GM19193 (cell line): ENCODE measurements at regions not wholly inside any gene's neighbourhood (a gene's known extent, or its start where the extent isn't known, plus 50 kb on each side); places are given as distances from the start of the nearest gene placed in this dataset.

Experiments
- POLR2A ChIP-seq: IDR thresholded peaks from 4 replicates; pipeline ENCODE4 v1.6.1; 2011; ENCODE audit not compliant: insufficient read depth, insufficient read length; ENCODE audit errors: extremely low read depth

DNA sequence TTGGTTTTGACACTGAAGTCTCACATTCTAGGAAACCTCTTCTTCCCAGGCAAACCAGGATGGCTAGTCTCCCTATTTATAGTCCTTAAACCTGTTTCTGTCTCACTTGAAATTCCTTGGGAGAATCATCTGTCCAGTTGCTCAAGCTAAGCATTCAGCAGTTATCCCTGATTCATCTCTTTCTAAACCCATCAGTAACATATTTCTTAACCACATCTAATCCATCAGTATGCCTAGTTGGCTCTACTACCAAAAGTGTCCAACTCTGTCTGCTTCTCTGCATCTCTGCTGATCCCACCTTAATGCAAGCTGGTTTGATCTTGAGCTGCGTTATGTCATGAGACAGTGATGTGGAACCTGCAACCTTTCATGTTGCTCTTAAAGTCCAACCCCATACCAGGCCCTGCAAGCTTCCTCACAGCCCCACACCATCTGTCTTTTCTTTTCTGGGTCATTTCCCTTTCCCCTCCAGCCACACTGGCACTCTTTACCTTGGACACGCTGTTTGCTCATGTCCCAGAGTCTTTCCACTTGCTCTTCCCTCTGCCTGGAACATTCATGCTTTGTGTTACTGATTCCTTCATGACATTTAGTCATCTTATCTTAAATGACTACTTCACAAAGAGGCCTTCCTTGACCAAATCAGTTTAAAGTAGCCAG, 380.8 kb upstream of the RGS6 start:
- no peak for TF ChIP-seq POLR2A

- no peak for TF ChIP-seq POLR2A
Observed at GRCh38 chr14:71552809-71553208, 379.4 kb upstream of the RGS6 start.

GRCh38 chr14:71553779-71554178, 378.4 kb upstream of the RGS6 start:
- TF ChIP-seq POLR2A, result no peak

DNA sequence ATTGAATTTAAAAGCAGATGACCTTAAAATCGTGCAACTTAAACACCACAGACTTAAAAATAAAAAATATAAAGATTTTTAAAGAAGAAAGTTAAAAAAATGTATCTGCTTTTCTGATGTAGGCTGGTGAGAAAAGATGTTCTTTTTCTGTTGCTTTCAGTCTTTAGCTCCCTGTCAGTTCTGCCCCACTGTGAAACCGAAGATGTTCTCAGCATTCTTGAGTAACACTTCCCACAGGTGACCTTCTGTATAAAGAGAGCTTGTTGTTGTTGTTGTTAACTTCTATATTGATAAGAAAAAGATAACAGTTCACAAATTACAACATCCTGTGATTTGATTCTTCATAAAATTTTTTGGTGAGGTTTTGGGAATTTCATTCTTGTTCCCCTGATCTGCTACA, 377.9 kb upstream of the RGS6 start:
- TF ChIP-seq POLR2A, result no peak

DNA sequence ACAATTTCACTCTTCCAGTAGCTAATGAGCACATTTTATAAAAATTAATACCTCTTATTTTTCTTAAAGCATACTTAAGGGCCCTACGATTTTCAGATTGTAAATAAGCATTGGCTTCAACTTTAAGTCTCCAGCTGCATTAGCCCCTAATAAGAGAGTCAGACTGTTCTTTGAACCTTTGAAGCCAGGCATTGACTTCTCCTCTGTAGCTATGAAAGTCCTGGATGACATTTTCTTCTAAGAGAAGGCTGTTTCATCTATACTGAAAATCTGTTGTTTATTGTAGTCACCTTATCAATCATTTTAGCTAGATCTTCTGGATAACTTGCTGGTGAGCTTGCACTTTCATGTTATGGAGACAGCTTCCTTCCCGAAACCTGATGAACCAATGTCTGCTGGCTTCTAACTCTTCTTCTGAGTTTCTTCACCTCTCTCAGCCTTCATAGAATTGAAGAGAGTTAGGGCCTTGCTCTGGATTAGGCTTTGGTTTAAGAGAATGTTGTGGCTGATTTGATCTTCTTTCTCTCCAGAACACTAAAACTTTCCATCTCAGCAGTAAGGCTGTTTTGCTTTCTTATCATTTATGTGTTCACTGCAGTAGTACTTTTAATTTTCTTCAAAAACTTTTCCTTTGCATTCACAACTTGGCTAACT, 377.1 kb upstream of the RGS6 start:
- no peak for TF ChIP-seq POLR2A

DNA sequence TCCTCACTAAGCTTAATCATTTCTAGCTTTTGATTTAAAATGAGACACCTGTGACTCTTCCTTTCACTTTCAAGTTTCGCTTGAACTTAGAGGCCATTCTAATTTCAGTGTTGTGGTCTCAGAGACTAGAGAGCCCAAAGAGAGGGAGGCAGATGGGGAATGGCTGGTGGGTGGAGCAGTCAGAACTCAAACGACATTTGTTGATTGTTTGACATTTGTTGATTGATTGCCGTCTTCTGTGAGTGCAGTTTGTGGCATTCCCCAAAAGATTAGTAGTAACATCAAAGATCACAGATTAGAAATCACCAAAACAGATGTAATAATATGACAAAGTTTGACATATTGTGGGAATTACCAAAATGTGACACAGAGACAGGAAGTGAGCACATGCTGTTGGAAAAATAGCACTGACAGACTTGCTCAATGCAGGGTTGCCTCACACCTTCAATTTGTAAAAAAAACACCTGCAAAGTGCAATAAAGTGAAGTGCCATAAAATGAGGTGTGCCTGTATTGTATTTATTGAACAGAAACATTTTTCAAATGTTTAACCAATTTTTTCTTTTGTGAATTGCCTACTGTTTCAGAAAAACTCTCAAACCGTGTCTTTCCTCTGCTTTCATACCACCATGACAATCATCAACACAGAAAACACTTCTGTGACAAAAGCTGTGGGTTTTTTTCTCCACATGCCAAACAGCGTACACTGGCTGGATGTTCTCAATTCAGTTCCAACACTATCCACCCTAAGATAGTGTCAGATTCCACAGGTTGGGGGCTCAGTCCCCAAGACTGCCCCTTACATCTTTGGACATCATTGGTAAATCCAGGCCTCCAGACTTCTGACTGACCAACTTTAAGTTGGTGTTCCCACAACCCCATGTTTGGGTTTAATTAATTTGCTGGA, 376.3 kb upstream of the RGS6 start:
- no peak for TF ChIP-seq POLR2A

- TF ChIP-seq POLR2A, result no peak
Observed at GRCh38 chr14:71556730-71557129, 375.5 kb upstream of the RGS6 start.

GRCh38 chr14:71557351-71557750, 374.9 kb upstream of the RGS6 start:
- TF ChIP-seq POLR2A, result no peak

GRCh38 chr14:71560751-71561150, 371.5 kb upstream of the RGS6 start:
- no peak for TF ChIP-seq POLR2A

- TF ChIP-seq POLR2A, result no peak
Observed at GRCh38 chr14:71563492-71564153, 368.6 kb upstream of the RGS6 start.

DNA sequence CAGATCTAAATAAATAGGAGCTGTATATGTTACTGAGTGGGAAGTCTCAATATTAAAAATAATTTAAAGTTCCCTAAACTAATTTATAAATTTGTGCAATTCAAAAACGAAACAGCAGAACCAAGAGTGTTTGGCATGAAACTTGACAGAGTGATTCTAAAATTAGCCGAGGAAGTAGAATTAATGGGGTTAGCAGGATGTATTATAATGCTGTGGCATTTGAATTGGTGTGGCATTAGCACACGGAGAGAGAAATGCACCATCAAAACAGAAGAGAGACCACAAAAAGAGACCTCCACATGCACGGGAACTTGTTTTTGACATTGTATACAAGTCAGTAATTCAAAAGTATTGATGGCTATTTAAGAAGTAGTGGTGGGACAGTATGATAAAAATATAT, 366.0 kb upstream of the RGS6 start:
- no peak for TF ChIP-seq POLR2A

DNA sequence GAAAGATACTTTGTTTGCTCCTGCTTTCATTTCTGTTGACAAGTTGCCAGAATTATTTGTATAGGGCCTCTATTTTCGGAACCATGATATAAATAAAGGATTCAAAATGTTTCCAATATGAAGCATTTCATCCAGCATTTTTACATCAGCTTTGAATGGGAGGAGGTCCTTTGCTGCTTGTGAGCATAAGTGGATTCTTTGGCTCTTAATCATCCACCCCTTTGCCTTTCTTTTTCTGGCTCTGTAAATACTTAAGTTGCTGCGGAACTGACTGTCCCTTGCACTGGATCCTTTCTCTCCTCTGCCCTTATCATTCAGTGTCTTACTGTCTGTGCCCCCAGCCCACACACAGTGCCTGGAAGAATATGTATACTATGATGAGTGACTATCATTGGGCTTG, 357.3 kb upstream of the RGS6 start:
- no peak for TF ChIP-seq POLR2A

GRCh38 chr14:71576472-71576871, 355.8 kb upstream of the RGS6 start:
- no peak for TF ChIP-seq POLR2A

DNA sequence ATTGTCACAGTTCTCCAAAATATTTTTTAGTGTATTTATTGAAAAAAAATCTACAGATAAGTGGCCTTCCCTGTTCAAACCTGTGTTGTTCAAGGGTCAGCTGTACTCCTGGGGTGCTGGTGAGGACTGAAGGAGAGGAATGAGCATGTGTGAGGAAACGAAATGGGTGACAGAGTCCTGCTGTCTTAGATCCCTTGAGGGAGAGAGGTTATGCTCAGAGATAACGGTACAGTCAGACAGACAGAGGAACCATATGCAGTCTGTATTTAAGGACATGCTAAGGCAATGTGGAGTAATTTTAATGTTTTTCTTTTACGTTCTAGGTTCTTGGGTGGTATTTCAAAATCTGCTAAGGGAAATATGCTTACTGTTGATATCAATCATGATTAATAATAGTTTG, 352.9 kb upstream of the RGS6 start:
- TF ChIP-seq POLR2A, result no peak

DNA sequence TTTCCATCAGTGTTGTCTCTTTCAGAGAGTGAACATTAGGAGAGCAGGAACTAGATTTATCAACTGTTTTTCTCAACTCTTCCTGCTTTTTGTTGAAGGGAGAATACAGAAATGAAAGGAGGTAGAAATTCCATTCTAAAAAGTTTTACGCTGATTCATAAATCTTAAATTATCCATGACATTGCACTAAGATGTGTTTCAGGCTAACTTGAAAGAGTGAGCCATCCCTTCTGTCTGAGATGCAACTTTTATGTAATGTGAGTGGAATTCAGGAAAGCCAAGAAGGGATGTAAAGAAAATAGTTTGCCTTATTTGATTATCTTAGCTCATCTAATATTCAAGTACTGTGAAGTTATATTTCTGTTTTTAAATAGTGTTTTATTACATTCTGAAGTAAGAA, 349.5 kb upstream of the RGS6 start:
- TF ChIP-seq POLR2A, result no peak

DNA sequence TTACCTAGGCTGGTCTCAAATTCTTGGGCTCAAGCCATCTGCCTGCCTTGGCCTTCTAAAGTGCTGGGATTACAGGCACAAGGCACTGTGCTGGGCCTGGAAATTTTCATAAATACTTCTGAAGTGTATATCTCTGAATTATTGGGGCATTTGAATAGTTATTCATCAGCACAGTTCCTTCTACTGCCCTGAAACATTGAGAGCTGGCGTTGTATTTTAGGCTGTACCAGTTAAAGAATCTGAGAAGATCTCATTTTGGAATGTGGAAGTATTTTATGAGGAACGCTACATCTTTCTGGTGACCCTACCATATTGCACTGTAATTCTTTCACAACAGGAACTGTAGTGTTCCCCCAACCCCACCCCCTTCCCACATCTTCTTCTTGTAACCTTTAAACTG, 349.0 kb upstream of the RGS6 start:
- no peak for TF ChIP-seq POLR2A

GRCh38 chr14:71583705-71584104, 348.5 kb upstream of the RGS6 start:
- TF ChIP-seq POLR2A, result no peak
